ENCODE measurements at regions not wholly inside any gene's neighbourhood (a gene's known extent, or its start where the extent isn't known, plus 50 kb on each side); places are given as distances from the start of the nearest gene placed in this dataset.

DNA sequence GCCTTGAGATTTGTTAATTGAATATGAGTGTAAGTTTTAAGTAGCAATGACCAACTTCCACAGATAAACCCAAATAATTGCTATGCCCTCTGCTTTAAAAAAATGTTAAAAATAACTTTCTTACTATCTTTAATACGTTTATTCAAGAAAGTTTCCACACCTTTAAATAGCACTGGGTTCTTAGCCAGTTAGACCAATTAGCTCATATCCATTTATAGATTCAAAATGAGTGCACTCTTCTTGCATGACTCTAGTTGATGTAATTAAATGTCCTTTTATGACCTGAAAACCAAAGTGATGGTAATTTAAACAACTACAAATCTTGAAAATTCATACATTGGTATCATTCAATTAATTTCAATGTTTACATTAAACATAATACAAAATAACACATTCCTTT lies 50.8 kb upstream of the CACNA2D1 start:
- no peak for DNase-seq

All from amygdala (tissue), 56 donors.